ENCODE measurements at regions not wholly inside any gene's neighbourhood (a gene's known extent, or its start where the extent isn't known, plus 50 kb on each side); places are given as distances from the start of the nearest gene placed in this dataset.

DNA sequence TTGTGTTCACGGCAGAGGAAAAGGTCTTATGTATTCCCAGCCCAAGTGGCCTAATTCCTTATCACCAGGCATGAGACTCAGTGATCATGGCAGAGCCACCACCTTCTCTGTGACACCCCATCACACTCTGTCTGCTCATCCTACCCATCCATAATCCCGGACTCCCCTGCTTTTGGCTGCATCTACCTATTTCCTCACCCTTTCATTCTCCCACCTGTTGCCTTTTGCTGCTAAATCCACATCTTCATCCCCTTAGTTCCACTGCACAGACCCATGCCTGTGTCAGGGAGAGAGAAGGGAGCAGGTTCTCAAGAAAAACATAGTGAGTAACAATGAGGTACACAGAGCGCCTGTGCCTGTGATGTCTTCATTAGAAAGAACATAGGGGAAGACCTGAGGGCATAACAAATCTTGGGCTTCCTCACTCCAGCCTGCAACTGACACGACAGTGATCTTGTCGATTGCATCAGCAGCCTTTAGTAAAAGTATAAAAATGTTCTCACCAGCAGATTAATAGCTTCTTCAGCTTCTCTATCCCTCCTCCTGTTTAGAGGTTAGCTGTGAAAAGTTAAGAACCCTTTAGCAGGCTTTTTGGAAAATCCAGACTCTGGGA lies 246.5 kb upstream of the SPRED2 start:
- H3K79me2 ChIP-seq (ENCODE audit: control insufficient read depth, insufficient read depth, low read length, unreplicated experiment) = no peaks in the 10 kb centered on the region
- H3K27ac ChIP-seq (ENCODE audit: low read depth, low read length) = no peak overlapping the region
- no peaks in the 10 kb centered on the region for H3K4me1 ChIP-seq (ENCODE audit: control insufficient read depth, insufficient read depth, low read length, unreplicated experiment)
- H3K27me3 ChIP-seq (ENCODE audit: insufficient read depth, low read length) = peaks cover 38% of the 10 kb centered on the region
- H3K36me3 ChIP-seq (ENCODE audit: insufficient read depth, low read length) = no peaks in the 10 kb centered on the region
- no peak overlapping the region for H3K4me3 ChIP-seq (ENCODE audit: low read depth, low read length)
- no peak overlapping the region for H2AFZ ChIP-seq (ENCODE audit: low read length, unreplicated experiment)

DNA sequence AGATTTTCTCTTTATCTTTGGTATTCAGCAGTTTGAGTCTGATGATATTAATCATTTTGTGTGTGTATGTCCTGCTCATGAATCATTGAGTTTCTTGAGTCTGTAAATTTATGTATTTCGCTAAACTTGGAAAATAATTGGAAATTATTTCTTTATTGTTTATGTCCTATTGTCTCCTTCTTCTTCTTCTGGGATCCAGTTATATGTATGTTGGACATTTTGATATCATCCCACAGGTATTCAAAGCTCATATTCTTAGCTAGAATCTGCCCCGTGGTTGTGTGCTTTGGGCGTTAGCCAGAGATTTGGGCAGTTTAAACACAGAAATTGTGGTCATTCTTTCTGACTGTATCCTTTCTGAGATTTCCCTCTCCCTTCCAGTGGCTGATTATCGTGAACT lies 243.0 kb upstream of the SPRED2 start:
- no peaks in the 10 kb centered on the region for H3K4me1 ChIP-seq (ENCODE audit: control insufficient read depth, insufficient read depth, low read length, unreplicated experiment)
- no peak overlapping the region for H3K4me3 ChIP-seq (ENCODE audit: low read depth, low read length)
- peaks cover 22% of the 10 kb centered on the region for H3K27me3 ChIP-seq (ENCODE audit: insufficient read depth, low read length)
- no peaks in the 10 kb centered on the region for H3K79me2 ChIP-seq (ENCODE audit: control insufficient read depth, insufficient read depth, low read length, unreplicated experiment)
- H3K27ac ChIP-seq (ENCODE audit: low read depth, low read length) = no peak overlapping the region
- no peaks in the 10 kb centered on the region for H3K36me3 ChIP-seq (ENCODE audit: insufficient read depth, low read length)
- no peak overlapping the region for H2AFZ ChIP-seq (ENCODE audit: low read length, unreplicated experiment)

DNA sequence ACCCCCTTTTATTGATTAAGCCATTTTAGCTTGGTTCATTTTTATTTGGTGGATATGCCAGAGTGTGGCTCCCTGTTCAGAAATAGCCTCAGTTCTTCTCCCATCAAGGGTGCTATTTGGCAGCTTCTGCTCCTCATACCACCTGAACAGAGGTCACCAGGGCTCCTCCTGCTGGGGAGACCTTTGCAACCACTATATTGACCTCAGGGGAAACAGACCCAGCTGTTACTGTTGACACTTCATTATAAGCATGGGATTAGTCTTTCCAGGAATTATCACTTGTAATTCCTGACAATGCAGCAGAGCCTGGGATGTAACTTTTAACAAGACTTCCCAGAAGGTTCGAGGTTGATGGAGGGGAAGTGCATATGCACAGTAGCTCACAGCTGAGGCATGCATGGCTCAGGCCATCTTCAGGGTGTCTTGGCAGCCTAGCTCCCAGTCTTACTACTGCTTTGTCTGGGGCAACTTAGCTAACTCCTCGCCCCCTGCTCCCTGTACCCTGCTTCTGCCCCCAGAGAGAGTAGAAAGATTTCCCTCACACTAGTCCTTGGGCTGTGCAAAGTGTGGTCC lies 239.4 kb upstream of the SPRED2 start:
- H3K27me3 ChIP-seq (ENCODE audit: insufficient read depth, low read length) = peaks cover 33% of the 10 kb centered on the region
- H3K4me1 ChIP-seq (ENCODE audit: control insufficient read depth, insufficient read depth, low read length, unreplicated experiment) = no peaks in the 10 kb centered on the region
- no peak overlapping the region for H2AFZ ChIP-seq (ENCODE audit: low read length, unreplicated experiment)
- H3K79me2 ChIP-seq (ENCODE audit: control insufficient read depth, insufficient read depth, low read length, unreplicated experiment) = no peaks in the 10 kb centered on the region
- no peak overlapping the region for H3K27ac ChIP-seq (ENCODE audit: low read depth, low read length)
- H3K36me3 ChIP-seq (ENCODE audit: insufficient read depth, low read length) = no peaks in the 10 kb centered on the region
- no peak overlapping the region for H3K4me3 ChIP-seq (ENCODE audit: low read depth, low read length)

DNA sequence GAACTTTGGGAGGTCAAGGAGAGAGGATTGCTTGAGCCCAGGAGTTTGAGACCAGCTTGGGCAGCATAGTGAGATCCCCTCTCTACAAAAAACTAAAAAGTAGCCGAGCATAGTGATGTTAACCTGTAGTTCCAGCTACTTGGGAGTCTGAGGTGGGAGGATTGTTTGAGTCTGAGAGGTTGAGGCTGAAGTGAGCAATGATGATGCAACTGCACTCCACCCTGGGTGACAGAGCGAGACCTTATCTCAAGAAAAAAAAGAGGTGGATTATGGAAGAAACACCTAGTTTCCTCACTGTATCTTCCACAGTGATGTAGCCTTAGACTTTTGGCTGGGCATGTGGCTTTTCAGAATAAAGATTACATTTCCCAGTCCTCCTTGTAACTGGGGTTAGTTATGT lies 237.2 kb upstream of the SPRED2 start:
- Histone ChIP-seq H3K36me3 (ENCODE audit: insufficient read depth, low read length) (no peaks in the 10 kb centered on the region), H2AFZ (ENCODE audit: low read length, unreplicated experiment) (no peak overlapping the region), H3K4me1 (ENCODE audit: control insufficient read depth, insufficient read depth, low read length, unreplicated experiment) (no peaks in the 10 kb centered on the region), H3K4me3 (ENCODE audit: low read depth, low read length) (no peak overlapping the region), H3K27ac (ENCODE audit: low read depth, low read length) (no peak overlapping the region), H3K27me3 (ENCODE audit: insufficient read depth, low read length) (peaks cover 21% of the 10 kb centered on the region), H3K79me2 (ENCODE audit: control insufficient read depth, insufficient read depth, low read length, unreplicated experiment) (no peaks in the 10 kb centered on the region)

DNA sequence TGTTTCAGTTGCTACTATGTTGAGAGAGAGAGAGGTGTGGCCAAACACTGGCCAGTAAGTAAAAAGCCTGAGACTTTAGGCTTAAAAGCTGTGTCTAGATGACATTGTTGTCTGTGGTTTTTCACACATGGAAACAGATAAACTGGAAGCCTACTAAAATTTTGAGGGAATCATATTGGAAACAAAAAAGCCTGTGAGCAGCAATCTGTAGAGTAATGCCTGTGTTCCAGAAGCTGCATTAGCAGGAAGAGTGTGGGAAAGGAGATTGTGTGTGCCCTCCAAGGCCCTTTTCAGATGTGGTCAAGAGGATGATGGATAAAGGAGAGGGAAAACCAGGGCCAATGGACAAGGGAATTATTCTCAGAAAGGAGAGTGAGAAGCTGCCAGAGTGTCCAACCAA lies 236.3 kb upstream of the SPRED2 start:
- Histone ChIP-seq H3K36me3 (ENCODE audit: insufficient read depth, low read length) (no peaks in the 10 kb centered on the region), H3K27ac (ENCODE audit: low read depth, low read length) (no peak overlapping the region), H3K4me3 (ENCODE audit: low read depth, low read length) (no peak overlapping the region), H3K79me2 (ENCODE audit: control insufficient read depth, insufficient read depth, low read length, unreplicated experiment) (no peaks in the 10 kb centered on the region), H3K4me1 (ENCODE audit: control insufficient read depth, insufficient read depth, low read length, unreplicated experiment) (no peaks in the 10 kb centered on the region), H2AFZ (ENCODE audit: low read length, unreplicated experiment) (no peak overlapping the region), H3K27me3 (ENCODE audit: insufficient read depth, low read length) (peaks cover 16% of the 10 kb centered on the region)

DNA sequence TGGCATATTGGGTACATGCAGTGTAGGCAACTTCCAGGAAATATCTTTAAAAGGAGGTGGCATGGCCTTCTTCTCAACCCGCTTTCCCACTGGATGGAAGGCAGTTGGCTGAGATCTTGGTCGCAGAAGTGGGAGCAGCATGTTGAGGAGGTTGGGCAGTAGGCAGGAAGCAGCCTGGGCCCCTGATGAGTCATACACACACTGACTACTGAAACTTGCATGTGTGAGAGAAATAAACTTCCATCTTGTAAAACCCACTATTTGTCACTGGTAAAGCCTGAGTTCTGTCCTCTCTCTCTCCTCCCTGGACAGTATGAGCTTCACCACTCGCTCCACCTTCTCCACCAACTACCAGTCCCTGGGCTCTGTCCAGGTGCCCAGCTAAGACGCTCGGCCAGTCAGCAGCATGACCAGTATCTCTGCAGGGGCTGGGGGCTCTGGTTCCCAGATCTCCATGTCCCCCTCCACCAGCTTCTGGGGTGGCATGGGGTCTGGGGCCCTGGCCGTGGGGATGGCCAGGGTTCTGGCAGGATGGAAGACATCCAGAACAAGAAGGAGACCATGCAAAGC lies 233.8 kb upstream of the SPRED2 start:
- Histone ChIP-seq H3K27me3 (ENCODE audit: insufficient read depth, low read length) (peaks cover 11% of the 10 kb centered on the region), H3K4me3 (ENCODE audit: low read depth, low read length) (no peak overlapping the region), H3K27ac (ENCODE audit: low read depth, low read length) (no peak overlapping the region), H3K36me3 (ENCODE audit: insufficient read depth, low read length) (no peaks in the 10 kb centered on the region), H3K4me1 (ENCODE audit: control insufficient read depth, insufficient read depth, low read length, unreplicated experiment) (no peaks in the 10 kb centered on the region), H2AFZ (ENCODE audit: low read length, unreplicated experiment) (no peak overlapping the region), H3K79me2 (ENCODE audit: control insufficient read depth, insufficient read depth, low read length, unreplicated experiment) (no peaks in the 10 kb centered on the region)

DNA sequence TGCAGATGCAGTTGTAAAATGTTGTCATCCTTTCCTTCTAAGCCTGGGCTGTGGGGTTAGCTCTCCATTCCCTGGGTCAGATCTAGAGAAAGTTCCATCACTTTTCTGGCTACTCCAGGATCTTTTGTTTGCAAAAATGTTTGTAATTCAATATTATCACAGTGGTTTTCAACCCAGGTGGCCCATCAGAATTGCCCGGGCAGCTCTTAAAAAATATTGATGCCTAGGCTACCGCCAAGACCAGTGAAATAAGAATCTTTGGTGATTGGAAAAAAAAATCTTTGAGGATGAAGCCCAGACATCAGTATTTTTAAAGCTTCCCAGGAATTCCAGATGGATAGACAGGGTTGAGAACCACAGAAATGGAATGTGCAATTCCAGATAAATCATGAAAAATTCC lies 232.5 kb upstream of the SPRED2 start:
- Histone ChIP-seq H3K36me3 (ENCODE audit: insufficient read depth, low read length) (no peaks in the 10 kb centered on the region), H3K27ac (ENCODE audit: low read depth, low read length) (no peak overlapping the region), H3K4me1 (ENCODE audit: control insufficient read depth, insufficient read depth, low read length, unreplicated experiment) (no peaks in the 10 kb centered on the region), H3K27me3 (ENCODE audit: insufficient read depth, low read length) (peaks cover 11% of the 10 kb centered on the region), H3K79me2 (ENCODE audit: control insufficient read depth, insufficient read depth, low read length, unreplicated experiment) (no peaks in the 10 kb centered on the region), H2AFZ (ENCODE audit: low read length, unreplicated experiment) (no peak overlapping the region), H3K4me3 (ENCODE audit: low read depth, low read length) (no peak overlapping the region)

DNA sequence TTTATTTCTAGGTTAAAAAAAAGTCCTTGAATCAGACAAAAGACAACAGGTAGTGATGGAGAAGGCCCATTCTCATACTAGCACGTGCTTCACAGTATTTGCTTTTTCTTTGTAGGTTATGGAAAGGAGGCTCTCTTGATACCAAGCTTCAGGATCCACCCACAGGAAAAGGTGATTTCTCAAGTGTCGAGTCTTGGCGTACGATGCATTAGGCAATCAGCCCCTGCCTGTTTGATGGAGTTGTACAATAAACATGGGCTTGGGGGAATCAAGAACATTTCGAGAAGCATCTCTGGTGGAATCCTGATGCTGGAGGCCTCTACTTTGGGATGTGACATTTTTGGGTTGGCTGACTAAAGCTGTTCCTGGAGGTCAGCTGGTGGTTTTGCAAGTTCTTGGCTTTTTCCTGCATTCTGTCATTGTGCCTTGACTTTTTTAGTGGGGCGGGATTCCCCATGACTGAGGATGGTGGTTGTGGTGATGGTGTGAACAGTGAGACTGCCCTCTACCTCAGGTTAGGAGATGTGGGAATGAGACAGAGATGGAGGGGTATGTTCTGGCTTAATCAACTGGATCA lies 231.5 kb upstream of the SPRED2 start:
- H3K4me3 ChIP-seq (ENCODE audit: low read depth, low read length) = no peak overlapping the region
- no peak overlapping the region for H2AFZ ChIP-seq (ENCODE audit: low read length, unreplicated experiment)
- H3K27ac ChIP-seq (ENCODE audit: low read depth, low read length) = no peak overlapping the region
- no peaks in the 10 kb centered on the region for H3K4me1 ChIP-seq (ENCODE audit: control insufficient read depth, insufficient read depth, low read length, unreplicated experiment)
- H3K36me3 ChIP-seq (ENCODE audit: insufficient read depth, low read length) = no peaks in the 10 kb centered on the region
- H3K27me3 ChIP-seq (ENCODE audit: insufficient read depth, low read length) = peaks cover 4% of the 10 kb centered on the region
- no peaks in the 10 kb centered on the region for H3K79me2 ChIP-seq (ENCODE audit: control insufficient read depth, insufficient read depth, low read length, unreplicated experiment)

DNA sequence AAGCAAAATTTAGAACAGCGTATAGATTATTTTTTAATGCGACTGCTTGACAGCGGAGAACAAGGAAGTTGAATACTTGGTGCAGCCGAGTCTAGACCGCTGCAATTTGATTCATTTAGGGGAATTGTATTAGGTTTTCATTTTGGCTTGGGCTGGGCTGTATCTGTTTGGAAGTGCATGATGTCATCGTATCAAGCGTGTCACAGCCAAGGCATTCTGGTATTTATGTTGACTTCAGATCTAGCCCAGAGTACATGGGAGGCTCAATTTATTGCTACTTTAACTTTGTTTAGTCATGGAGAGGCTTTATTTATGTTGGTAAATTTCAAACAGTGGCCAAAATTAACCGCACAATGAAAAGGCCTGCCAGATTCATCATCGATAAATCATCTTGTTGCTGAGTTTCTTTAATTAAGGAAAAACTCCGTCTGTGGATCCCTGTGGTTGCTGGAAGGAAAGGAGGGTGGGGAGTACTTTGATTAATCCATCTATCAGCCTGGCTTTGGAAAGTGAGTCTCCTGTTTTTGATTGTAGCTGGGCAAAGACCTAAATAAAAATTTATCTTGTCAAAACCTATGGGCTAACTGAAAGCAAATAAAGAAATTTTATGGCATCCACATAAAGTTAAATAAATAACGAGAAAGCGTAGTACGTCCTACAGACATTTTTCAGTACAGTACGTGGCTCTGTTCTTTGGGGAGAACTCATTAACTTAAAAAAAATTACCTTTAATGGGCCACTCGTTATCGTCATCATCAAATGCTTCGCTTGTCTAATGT lies 230.4 kb upstream of the SPRED2 start:
- no peaks in the 10 kb centered on the region for H3K79me2 ChIP-seq (ENCODE audit: control insufficient read depth, insufficient read depth, low read length, unreplicated experiment)
- H3K27ac ChIP-seq (ENCODE audit: low read depth, low read length) = no peak overlapping the region
- H3K4me1 ChIP-seq (ENCODE audit: control insufficient read depth, insufficient read depth, low read length, unreplicated experiment) = no peaks in the 10 kb centered on the region
- peaks cover 4% of the 10 kb centered on the region for H3K27me3 ChIP-seq (ENCODE audit: insufficient read depth, low read length)
- no peak overlapping the region for H3K4me3 ChIP-seq (ENCODE audit: low read depth, low read length)
- no peaks in the 10 kb centered on the region for H3K36me3 ChIP-seq (ENCODE audit: insufficient read depth, low read length)
- no peak overlapping the region for H2AFZ ChIP-seq (ENCODE audit: low read length, unreplicated experiment)

DNA sequence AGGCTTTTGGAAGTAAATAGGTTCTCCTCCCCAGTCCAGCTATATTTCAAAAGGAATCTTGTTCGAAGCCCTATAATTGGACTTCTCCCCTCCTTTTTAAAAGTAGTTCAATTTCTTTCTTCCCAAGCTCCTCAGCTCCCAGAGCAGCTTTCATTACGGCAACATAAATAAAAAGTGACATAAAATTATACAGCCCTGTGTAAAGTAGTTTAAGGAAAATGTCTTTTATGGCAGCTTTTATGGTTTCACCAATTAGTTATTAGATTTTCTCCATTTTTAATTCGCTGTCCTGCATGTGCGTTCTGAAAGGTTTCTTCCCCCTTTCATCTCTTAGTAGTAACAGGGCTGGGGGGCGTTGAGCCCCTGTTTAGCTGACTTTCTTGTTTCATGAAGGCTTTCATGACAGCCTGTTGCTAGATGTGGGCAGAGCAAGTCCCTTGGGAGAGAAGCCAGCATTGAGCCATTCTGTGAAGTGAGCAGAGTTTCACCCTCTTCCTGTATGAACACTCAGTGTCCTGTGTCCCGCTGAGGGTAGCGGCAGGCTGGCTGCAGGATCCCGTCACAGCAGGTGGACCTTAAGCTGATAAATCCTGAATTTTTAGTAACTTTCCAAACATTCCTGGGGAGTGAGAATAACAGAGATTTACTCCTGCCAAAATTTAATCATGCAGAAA lies 229.7 kb upstream of the SPRED2 start:
- H3K27ac ChIP-seq (ENCODE audit: low read depth, low read length) = no peak overlapping the region
- no peaks in the 10 kb centered on the region for H3K36me3 ChIP-seq (ENCODE audit: insufficient read depth, low read length)
- H2AFZ ChIP-seq (ENCODE audit: low read length, unreplicated experiment) = no peak overlapping the region
- no peak overlapping the region for H3K4me3 ChIP-seq (ENCODE audit: low read depth, low read length)
- no peaks in the 10 kb centered on the region for H3K79me2 ChIP-seq (ENCODE audit: control insufficient read depth, insufficient read depth, low read length, unreplicated experiment)
- no peaks in the 10 kb centered on the region for H3K4me1 ChIP-seq (ENCODE audit: control insufficient read depth, insufficient read depth, low read length, unreplicated experiment)
- H3K27me3 ChIP-seq (ENCODE audit: insufficient read depth, low read length) = peaks cover 9% of the 10 kb centered on the region
